Stomach (tissue), 8 donors: ENCODE measurements at regions not wholly inside any gene's neighbourhood (a gene's known extent, or its start where the extent isn't known, plus 50 kb on each side); places are given as distances from the start of the nearest gene placed in this dataset.

Experiments used
- DNase-seq, 2 donors: peaks; one replicate each; pipeline versions ENCODE4 v3.0.0 to v3.0.0-alpha.2; 2013 to 2019
- H3K27ac ChIP-seq, 5 donors: fragments of 200-600 bp in 4 of 5; sonication (generic) in 4 of 5; one replicate each; pipeline ENCODE4 v1.5.1; 2013 to 2019; ENCODE audit warnings: mild to moderate bottlenecking in 1 of 5, moderate library complexity in 1 of 5
- H3K27me3 ChIP-seq, 3 donors: fragments of 200-600 bp; sonication (generic); one replicate each; pipeline ENCODE4 v1.5.1; 2017 to 2019; ENCODE audit warnings: mixed run types in 1 of 3
- H3K36me3 ChIP-seq, 4 donors: fragments of 200-600 bp; sonication (generic); 1 replicate in 3 of 4; 2 replicates in 1 of 4; pipeline ENCODE4 v1.5.1; 2016 to 2019
- H3K4me1 ChIP-seq, 4 donors: fragments of 200-600 bp; sonication (generic); one replicate each; pipeline ENCODE4 v1.5.1; 2016 to 2019
- H3K4me3 ChIP-seq, 4 donors: fragments of 200-600 bp; sonication (generic) in 3 of 4; one replicate each; pipeline ENCODE4 v1.5.1; 2016 to 2019; ENCODE audit warnings: mild to moderate bottlenecking in 1 of 4
- H3K9me3 ChIP-seq, 4 donors: fragments of 200-600 bp; sonication (generic); one replicate each; pipeline ENCODE4 v1.5.1; 2016 to 2019
- CTCF ChIP-seq, 7 experiments: fragments of 450-650 bp in 4 of 7; fragments of 200-600 bp in 3 of 7; sonication (generic) in 3 of 7; IDR thresholded peaks; one replicate each; pipeline ENCODE4 v1.5.1; 2016 to 2019; ENCODE audit warnings: antibody characterized with exemption in 7 of 7, control low read depth in 2 of 7, mild to moderate bottlenecking in 1 of 7
- EP300 ChIP-seq: sonication (generic); formaldehyde crosslinking; IDR thresholded peaks from one replicate; pipeline ENCODE4 v1.6.1; 2017; ENCODE audit warnings: antibody characterized with exemption
- POLR2A ChIP-seq, 4 donors: fragments of 450-650 bp; IDR thresholded peaks; one replicate each; pipeline ENCODE4 v1.6.1; 2016; ENCODE audit warnings: antibody characterized with exemption in 4 of 4, control low read depth in 2 of 4, mild to moderate bottlenecking in 1 of 4, moderate library complexity in 1 of 4
- POLR2AphosphoS5 ChIP-seq, 3 donors: sonication (generic); formaldehyde crosslinking; IDR thresholded peaks; one replicate each; pipeline ENCODE4 v1.6.1; 2016; ENCODE audit warnings: antibody characterized with exemption in 3 of 3
- WGBS, 5 donors: extraction: QIAGEN DNeasy Blood & Tissue Kit in 3 of 5; methylation state at CpG; one replicate each; pipeline versions ENCODE4 v1.1.5 to v1.1.7; 2013 to 2018; 5-methylcytosine and 5-hydroxymethylcytosine counted together
- intact Hi-C: fragments of 100-400 bp; cut with DNase I; formaldehyde crosslinking; loops from one replicate; pipeline ENCODE4 v1.15.1; 2023; ENCODE audit warnings: low total_unique reads
- donor health status: healthy with polysubstance abuse.
- donor health status: Bipolar disorder and iron deficiency.
- donor health status: healthy.

DNA sequence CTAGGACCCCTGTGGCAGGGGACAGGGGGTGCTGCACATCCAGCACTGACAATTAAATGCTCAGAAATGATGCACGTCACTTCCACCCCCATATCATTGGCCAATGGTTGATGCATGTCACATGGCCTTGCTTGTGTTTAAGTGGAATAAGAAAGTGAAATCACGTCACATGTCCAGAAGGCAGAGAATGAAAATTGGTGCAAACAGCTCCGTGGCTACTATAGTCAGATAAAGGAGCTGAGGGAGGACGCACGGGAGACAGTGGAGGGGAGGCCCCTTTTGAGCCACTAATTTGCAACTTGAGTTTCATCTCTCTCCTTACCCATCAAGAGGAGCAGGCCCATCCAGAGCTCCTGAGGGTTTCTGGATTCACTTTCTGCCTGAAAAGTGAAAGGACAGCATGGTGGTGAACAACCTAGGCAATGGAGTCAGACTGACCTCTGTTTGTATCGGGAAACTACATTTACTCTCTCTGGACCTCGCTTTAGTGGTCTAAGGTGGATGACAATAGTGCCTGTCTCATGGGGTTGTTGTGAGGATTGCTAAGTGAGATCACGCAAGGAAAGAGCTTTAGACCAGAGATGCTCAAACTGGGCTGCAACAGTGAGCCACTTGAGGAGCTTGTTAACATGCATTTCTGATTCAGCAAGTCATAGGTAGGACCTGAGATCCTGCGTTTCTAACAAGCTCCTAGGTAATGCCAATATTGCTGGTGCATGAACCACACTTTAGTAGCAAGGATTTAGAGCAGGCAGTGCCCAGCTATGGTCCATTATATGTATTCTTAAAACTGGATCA is 133.9 kb upstream of the ADRA1B start:
- peaks cover 0 to 3% (median 0%) of the 10 kb centered on the region in 3 donors for H3K27me3 ChIP-seq
- WGBS, 5 donors: 75 to 84% (median 80%) methylated on average over 9 of the region's 9 CpGs
- no peak for DNase-seq
- H3K9me3 ChIP-seq: no peaks in the 10 kb centered on the region
- no peaks in the 10 kb centered on the region for H3K36me3 ChIP-seq
- H3K27ac ChIP-seq: no peak overlapping the region
- H3K4me1 ChIP-seq: no peaks in the 10 kb centered on the region
- TF ChIP-seq POLR2A (IDR thresholded peaks at IDR 0.05) (no peak), CTCF (IDR thresholded peaks at IDR 0.05) (no peak), EP300 (no peak), POLR2AphosphoS5 (IDR thresholded peaks at IDR 0.05) (no peak)
- intact Hi-C loops: no loop called here
- no peak overlapping the region for H3K4me3 ChIP-seq

GRCh38 chr5:159782995-159783300 is 133.3 kb upstream of the ADRA1B start:
- intact Hi-C loops: no loop called here
- Histone ChIP-seq H3K4me1 (peaks cover 0 to 5% (median 0%) of the 10 kb centered on the region in 4 donors), H3K36me3 (no peaks in the 10 kb centered on the region), H3K27me3 (peaks cover 0 to 3% (median 0%) of the 10 kb centered on the region in 3 donors), H3K4me3 (no peak overlapping the region), H3K9me3 (no peaks in the 10 kb centered on the region), H3K27ac (no peak overlapping the region)
- 87 to 94% (median 90%) methylated on average over 2 of the region's 2 CpGs for WGBS, 5 donors
- no peak for TF ChIP-seq CTCF (IDR thresholded peaks at IDR 0.05)
- no peak for TF ChIP-seq POLR2AphosphoS5 (IDR thresholded peaks at IDR 0.05)
- TF ChIP-seq EP300: no peak
- no peak for TF ChIP-seq POLR2A (IDR thresholded peaks at IDR 0.05)
- no peak for DNase-seq

DNA sequence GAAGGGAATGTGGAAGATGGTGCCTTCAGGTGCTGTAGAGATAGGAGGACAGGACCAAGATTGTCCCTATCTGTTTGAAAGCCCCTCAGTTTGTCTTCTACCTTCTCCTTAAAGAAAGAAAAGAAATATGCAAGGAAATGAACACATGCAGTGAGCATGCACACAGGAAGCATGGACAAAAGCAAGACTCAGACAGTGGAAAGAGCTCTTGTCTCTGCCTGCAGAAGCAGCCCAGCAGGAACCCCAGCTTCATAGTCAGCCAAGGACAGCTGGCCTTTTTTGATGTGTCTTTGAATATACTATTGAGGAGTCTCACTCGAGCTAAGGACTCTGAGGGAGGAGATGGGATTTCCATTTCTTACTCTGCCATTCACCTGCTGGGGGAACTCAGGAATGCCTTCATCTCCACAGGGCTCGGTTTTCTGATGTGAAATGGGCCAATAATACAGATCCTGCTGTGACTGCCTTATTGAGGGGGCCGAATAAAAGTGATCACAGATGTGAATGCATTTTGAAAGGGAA is 132.5 kb upstream of the ADRA1B start:
- TF ChIP-seq EP300: no peak
- TF ChIP-seq POLR2A (IDR thresholded peaks at IDR 0.05): no peak
- TF ChIP-seq CTCF (IDR thresholded peaks at IDR 0.05): no peak
- no peak for TF ChIP-seq POLR2AphosphoS5 (IDR thresholded peaks at IDR 0.05)
- intact Hi-C loops: no loop called here

GRCh38 chr5:159784993-159785392 is 131.3 kb upstream of the ADRA1B start:
- Histone ChIP-seq H3K4me1 (peaks cover 0 to 7% (median 0%) of the 10 kb centered on the region in 4 donors), H3K27me3 (peaks cover 0 to 3% (median 0%) of the 10 kb centered on the region in 3 donors), H3K27ac (no peak overlapping the region), H3K9me3 (no peaks in the 10 kb centered on the region), H3K4me3 (no peak overlapping the region), H3K36me3 (no peaks in the 10 kb centered on the region)
- no peak for TF ChIP-seq CTCF (IDR thresholded peaks at IDR 0.05)
- intact Hi-C loops: no loop called here
- no peak for DNase-seq

More for the DNA sequence above, 132.5 kb upstream of the ADRA1B start:
- WGBS, 5 donors: 62 to 72% (median 69%) methylated on average over 3 of the region's 3 CpGs
- Histone ChIP-seq H3K27ac (no peak overlapping the region), H3K4me1 (peaks cover 0 to 7% (median 0%) of the 10 kb centered on the region in 4 donors), H3K9me3 (no peaks in the 10 kb centered on the region), H3K4me3 (no peak overlapping the region), H3K27me3 (peaks cover 0 to 3% (median 0%) of the 10 kb centered on the region in 3 donors), H3K36me3 (no peaks in the 10 kb centered on the region)
- no peak for DNase-seq
